Heart left ventricle (tissue), 13 donors: ENCODE measurements at regions not wholly inside any gene's neighbourhood (a gene's known extent, or its start where the extent isn't known, plus 50 kb on each side); places are given as distances from the start of the nearest gene placed in this dataset.

Source experiments
- CTCF ChIP-seq, 12 donors: fragments of 200-600 bp; sonication (generic) in 4 of 12; IDR thresholded peaks; one replicate each; pipeline versions ENCODE4 v1.5.0 to v1.8.0; 2018 to 2022; ENCODE audit warnings: antibody characterized with exemption in 12 of 12, mild to moderate bottlenecking in 5 of 12
- POLR2A ChIP-seq, 2 donors: fragments of 450-650 bp; IDR thresholded peaks; one replicate each; pipeline ENCODE4 v1.6.1; 2017; ENCODE audit warnings: antibody characterized with exemption in 2 of 2, mild to moderate bottlenecking in 2 of 2, moderate library complexity in 2 of 2
- donor health status: ischemic (EF 13 %, LVEDD 7.1; RV severe dilation, severe dysfunction).
- donor health status: DM: no; HTN: yes; CAD: no.
- donor health status: DM: no; HTN: no; CAD: no.
- donor health status: ischemic (EF 25% LVEDD 6.9; RV normal size, moderate dysfunction).
- donor health status: ischemic (EF 25% LVEDD 5.7; RV mildly dilated, moderate dysfunction).
- donor health status: ischemic (EF 35%, LVEDD 5.7; RV mildly dilated, moderate dysfunction).
- donor health status: nonischemic (EF 11% LVEDD 7.7; RV severe dilation, severe dysfunction).
- donor health status: DM: yes; HTN: yes; CAD: no.
- donor health status: PGD.
- donor health status: ischemic (EF 29% LVEDD 5.4; RV normal size, mild dysfunction).
- donor health status: nonischemic (EF 23%, LVEDD 6.1; RV moderate dilation, normal function).

- TF ChIP-seq CTCF (IDR thresholded peaks at IDR 0.05) (no peak), POLR2A (IDR thresholded peaks at IDR 0.05) (no peak)
Measured at GRCh38 chrX:10794203-10794630, 173.8 kb upstream of the MID1 start.
